Esophagus (tissue), 2 donors: ENCODE measurements at regions not wholly inside any gene's neighbourhood (a gene's known extent, or its start where the extent isn't known, plus 50 kb on each side); places are given as distances from the start of the nearest gene placed in this dataset.

Experiments
- H3K27ac ChIP-seq, 2 donors: one replicate each; pipeline ENCODE4 v1.5.1; 2013; ENCODE audit warnings: low read depth in 2 of 2, mild to moderate bottlenecking in 2 of 2, inconsistent platforms in 1 of 2, low read length in 1 of 2, moderate library complexity in 1 of 2
- H3K27me3 ChIP-seq, 2 donors: one replicate each; pipeline ENCODE4 v1.6.1; 2013; ENCODE audit warnings: low read length in 2 of 2, control low read depth in 1 of 2, mild to moderate bottlenecking in 1 of 2; ENCODE audit not compliant: insufficient read depth in 2 of 2, control insufficient read depth in 1 of 2
- H3K36me3 ChIP-seq, 2 donors: one replicate each; pipeline ENCODE4 v1.6.1; 2013; ENCODE audit warnings: low read length in 1 of 2; ENCODE audit not compliant: control insufficient read depth in 2 of 2, insufficient read depth in 2 of 2
- H3K4me1 ChIP-seq, 2 donors: one replicate each; pipeline ENCODE4 v1.6.1; 2013; ENCODE audit warnings: low read length in 1 of 2; ENCODE audit not compliant: control insufficient read depth in 2 of 2, insufficient read depth in 2 of 2
- H3K4me3 ChIP-seq, 2 donors: one replicate each; pipeline ENCODE4 v1.5.1; 2013; ENCODE audit warnings: low read length in 2 of 2, mild to moderate bottlenecking in 2 of 2, low read depth in 1 of 2, moderate library complexity in 1 of 2
- H3K9me3 ChIP-seq, 2 donors: one replicate each; pipeline ENCODE4 v1.6.1; 2013; ENCODE audit warnings: mild to moderate bottlenecking in 2 of 2, low read depth in 1 of 2, low read length in 1 of 2, moderate library complexity in 1 of 2; ENCODE audit not compliant: control insufficient read depth in 2 of 2, insufficient read depth in 1 of 2
- WGBS, 2 donors: extraction: QIAGEN DNeasy Blood & Tissue Kit; methylation state at CpG; one replicate each; pipeline ENCODE4 v1.1.7; 2013; 5-methylcytosine and 5-hydroxymethylcytosine counted together
- donor health status: healthy with polysubstance abuse.
- donor health status: Bipolar disorder and iron deficiency.

GRCh38 chr12:19927661-19928060 lies 440.7 kb upstream of the PDE3A start:
- no peak overlapping the region for H3K4me3 ChIP-seq
- WGBS, 2 donors: 82 to 85% methylated on average over 2 of the region's 2 CpGs
- H3K36me3 ChIP-seq: no peaks in the 10 kb centered on the region
- no peaks in the 10 kb centered on the region for H3K27me3 ChIP-seq
- no peak overlapping the region for H3K27ac ChIP-seq
- no peaks in the 10 kb centered on the region for H3K4me1 ChIP-seq
- H3K9me3 ChIP-seq: no peaks in the 10 kb centered on the region

DNA sequence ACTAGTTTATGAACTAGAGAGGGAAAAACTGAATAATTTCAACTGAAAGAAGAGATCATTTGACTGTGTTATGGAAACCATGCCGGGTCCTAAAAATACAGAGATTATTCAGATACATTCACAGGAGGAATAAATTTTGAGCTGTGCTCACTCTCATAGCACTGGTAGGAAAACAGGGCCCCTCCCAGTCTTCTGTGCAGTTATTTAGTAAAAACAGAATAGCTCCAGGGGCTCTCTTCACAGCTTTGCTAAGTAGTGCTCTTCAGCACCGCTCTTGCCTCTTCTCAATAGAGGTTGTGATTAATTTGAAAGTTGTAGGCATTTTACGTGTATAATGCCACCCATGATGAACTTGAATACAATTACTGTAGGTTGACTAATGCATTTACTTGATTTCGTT lies 435.9 kb upstream of the PDE3A start:
- Histone ChIP-seq H3K27ac (no peak overlapping the region), H3K4me3 (no peak overlapping the region), H3K9me3 (no peaks in the 10 kb centered on the region), H3K4me1 (no peaks in the 10 kb centered on the region), H3K36me3 (no peaks in the 10 kb centered on the region), H3K27me3 (no peaks in the 10 kb centered on the region)
- 90 to 91% methylated on average over 4 of the region's 4 CpGs for WGBS, 2 donors

DNA sequence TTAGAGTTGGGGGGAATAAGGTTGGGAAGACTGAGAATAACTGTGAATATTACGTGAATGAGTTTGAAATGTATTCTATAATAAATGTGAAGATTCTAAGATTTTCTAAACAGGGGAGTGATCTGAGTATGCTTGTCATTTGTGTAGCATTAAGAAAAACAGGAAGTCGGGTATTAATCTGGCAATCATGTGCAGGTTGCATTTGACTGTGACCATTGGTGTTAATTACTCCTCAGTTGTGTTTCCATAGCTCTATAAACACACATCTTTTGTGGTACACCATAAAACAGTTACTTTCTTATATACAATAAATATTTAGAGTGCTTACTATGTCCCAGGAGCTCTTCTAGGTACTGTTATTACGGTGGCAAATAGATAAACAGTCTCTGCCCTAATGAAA lies 434.4 kb upstream of the PDE3A start:
- Histone ChIP-seq H3K4me3 (no peak overlapping the region), H3K27ac (no peak overlapping the region), H3K27me3 (no peaks in the 10 kb centered on the region), H3K4me1 (no peaks in the 10 kb centered on the region), H3K36me3 (no peaks in the 10 kb centered on the region), H3K9me3 (no peaks in the 10 kb centered on the region)
- WGBS, 2 donors: 88% methylated on average over 3 of the region's 3 CpGs

- WGBS, 2 donors: 81 to 83% methylated on average over 6 of the region's 6 CpGs
These were observed 431.2 kb upstream of the PDE3A start for GRCh38 chr12:19937161-19937560.

GRCh38 chr12:19938031-19938430 lies 430.3 kb upstream of the PDE3A start:
- Histone ChIP-seq H3K36me3 (no peaks in the 10 kb centered on the region), H3K27me3 (no peaks in the 10 kb centered on the region), H3K9me3 (peaks cover 0 to 2% of the 10 kb centered on the region in 2 donors), H3K4me1 (no peaks in the 10 kb centered on the region), H3K4me3 (no peak overlapping the region), H3K27ac (no peak overlapping the region)
- 65 to 79% methylated on average over 2 of the region's 2 CpGs for WGBS, 2 donors

More at GRCh38 chr12:19937161-19937560, 431.2 kb upstream of the PDE3A start:
- no peak overlapping the region for H3K4me3 ChIP-seq
- no peaks in the 10 kb centered on the region for H3K36me3 ChIP-seq
- H3K4me1 ChIP-seq: no peaks in the 10 kb centered on the region
- H3K27me3 ChIP-seq: no peaks in the 10 kb centered on the region
- peaks cover 0 to 2% of the 10 kb centered on the region in 2 donors for H3K9me3 ChIP-seq
- H3K27ac ChIP-seq: no peak overlapping the region

GRCh38 chr12:19938491-19938890 lies 429.8 kb upstream of the PDE3A start:
- H3K9me3 ChIP-seq: peaks cover 0 to 2% of the 10 kb centered on the region in 2 donors
- no peaks in the 10 kb centered on the region for H3K4me1 ChIP-seq
- no peak overlapping the region for H3K4me3 ChIP-seq
- no peak overlapping the region for H3K27ac ChIP-seq
- 92 to 97% methylated on average over 1 of the region's 1 CpG for WGBS, 2 donors
- H3K36me3 ChIP-seq: no peaks in the 10 kb centered on the region
- no peaks in the 10 kb centered on the region for H3K27me3 ChIP-seq

- H3K4me1 ChIP-seq: no peaks in the 10 kb centered on the region
- H3K4me3 ChIP-seq: no peak overlapping the region
- H3K9me3 ChIP-seq: peaks cover 0 to 2% of the 10 kb centered on the region in 2 donors
- 80 to 84% methylated on average over 4 of the region's 4 CpGs for WGBS, 2 donors
- H3K27ac ChIP-seq: no peak overlapping the region
- H3K27me3 ChIP-seq: no peaks in the 10 kb centered on the region
- no peaks in the 10 kb centered on the region for H3K36me3 ChIP-seq
These were observed 428.1 kb upstream of the PDE3A start for GRCh38 chr12:19940267-19940666.

- Histone ChIP-seq H3K27ac (no peak overlapping the region), H3K4me1 (no peaks in the 10 kb centered on the region), H3K36me3 (no peaks in the 10 kb centered on the region), H3K9me3 (peaks cover 0 to 2% of the 10 kb centered on the region in 2 donors), H3K27me3 (no peaks in the 10 kb centered on the region), H3K4me3 (no peak overlapping the region)
- WGBS, 2 donors: 97 to 98% methylated on average over 26 of the region's 26 CpGs
These were observed 427.2 kb upstream of the PDE3A start for GRCh38 chr12:19941096-19941495.

DNA sequence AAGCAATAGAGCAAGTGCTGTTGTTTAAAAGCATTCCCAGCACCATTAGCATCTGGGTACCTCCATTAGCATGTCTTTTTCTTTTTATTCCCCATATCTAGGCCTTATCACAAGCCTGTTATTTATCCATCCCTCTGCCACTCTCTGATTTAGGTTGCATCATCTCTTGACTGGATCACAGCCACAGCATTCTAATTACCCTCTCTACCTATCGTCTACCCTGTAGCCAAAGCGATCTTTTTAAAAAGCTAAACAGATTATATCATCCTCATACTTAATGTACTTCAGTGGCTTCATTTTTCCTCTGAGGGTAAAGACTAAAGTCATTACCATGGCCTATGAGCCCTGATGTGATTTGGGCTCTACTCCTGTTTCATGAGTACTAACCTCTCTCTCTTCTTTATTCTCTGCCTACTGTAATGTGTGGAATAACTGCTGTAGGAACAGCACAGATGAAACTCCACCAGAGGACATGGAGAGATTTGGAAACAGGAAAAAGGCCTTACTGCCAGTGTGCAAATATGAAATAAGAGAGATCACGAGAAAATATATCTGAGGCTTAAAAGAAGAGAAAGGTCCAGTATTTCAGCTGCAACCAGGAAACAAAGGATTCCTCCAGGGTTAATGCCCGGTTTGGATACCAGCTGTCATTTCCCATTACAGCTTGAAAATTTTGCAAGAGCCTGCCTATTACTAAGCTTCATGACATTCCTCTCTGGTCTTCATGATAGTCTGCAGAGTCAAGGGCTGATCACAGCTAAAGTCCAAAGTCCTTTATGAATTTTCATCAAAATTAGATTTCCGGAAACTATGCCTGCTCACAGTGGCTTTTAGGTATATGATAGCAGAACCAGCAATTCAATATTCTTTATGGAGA lies 422.5 kb upstream of the PDE3A start:
- 80 to 85% methylated on average over 5 of the region's 5 CpGs for WGBS, 2 donors
- Histone ChIP-seq H3K27me3 (no peaks in the 10 kb centered on the region), H3K9me3 (peaks cover 0 to 2% of the 10 kb centered on the region in 2 donors), H3K27ac (no peak overlapping the region), H3K4me3 (no peak overlapping the region), H3K4me1 (no peaks in the 10 kb centered on the region), H3K36me3 (no peaks in the 10 kb centered on the region)

- Histone ChIP-seq H3K4me3 (no peak overlapping the region), H3K36me3 (no peaks in the 10 kb centered on the region), H3K4me1 (no peaks in the 10 kb centered on the region), H3K27me3 (no peaks in the 10 kb centered on the region), H3K9me3 (no peaks in the 10 kb centered on the region), H3K27ac (no peak overlapping the region)
- WGBS, 2 donors: 68 to 73% methylated on average over 5 of the region's 5 CpGs
These were observed 421.8 kb upstream of the PDE3A start for GRCh38 chr12:19946550-19946949.
